HG03280 (cell line): ENCODE measurements at regions not wholly inside any gene's neighbourhood (a gene's known extent, or its start where the extent isn't known, plus 50 kb on each side); places are given as distances from the start of the nearest gene placed in this dataset.

ENCODE experiments used
- ATAC-seq: cut with Tn5 transposase; IDR thresholded peaks from one replicate; pipeline ENCODE4 v1.9.1; 2021; ENCODE audit warnings: mild to moderate bottlenecking, moderate library complexity; ENCODE audit not compliant: unreplicated experiment

DNA sequence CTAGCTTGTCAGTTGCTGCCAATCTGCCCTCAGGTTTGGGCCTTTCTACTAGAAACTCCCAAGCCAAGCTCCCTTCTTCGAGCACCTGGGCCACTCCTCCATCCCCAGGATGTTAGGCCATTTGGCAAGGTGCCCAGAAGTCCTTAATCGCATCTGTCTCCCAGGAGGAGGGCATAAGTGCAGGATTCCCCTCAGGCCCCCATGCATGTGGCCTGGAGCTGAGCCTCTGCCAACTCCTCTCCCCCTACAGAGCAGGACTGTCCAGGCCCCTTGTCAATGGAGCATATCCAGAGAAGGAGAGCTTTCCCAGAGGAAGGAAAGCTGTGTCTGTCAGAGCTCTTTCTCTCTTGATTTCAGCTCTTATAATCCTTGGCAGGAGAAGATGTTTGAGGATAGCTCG, 182.6 kb upstream of the ROPN1 start:
- ATAC-seq = no peak

DNA sequence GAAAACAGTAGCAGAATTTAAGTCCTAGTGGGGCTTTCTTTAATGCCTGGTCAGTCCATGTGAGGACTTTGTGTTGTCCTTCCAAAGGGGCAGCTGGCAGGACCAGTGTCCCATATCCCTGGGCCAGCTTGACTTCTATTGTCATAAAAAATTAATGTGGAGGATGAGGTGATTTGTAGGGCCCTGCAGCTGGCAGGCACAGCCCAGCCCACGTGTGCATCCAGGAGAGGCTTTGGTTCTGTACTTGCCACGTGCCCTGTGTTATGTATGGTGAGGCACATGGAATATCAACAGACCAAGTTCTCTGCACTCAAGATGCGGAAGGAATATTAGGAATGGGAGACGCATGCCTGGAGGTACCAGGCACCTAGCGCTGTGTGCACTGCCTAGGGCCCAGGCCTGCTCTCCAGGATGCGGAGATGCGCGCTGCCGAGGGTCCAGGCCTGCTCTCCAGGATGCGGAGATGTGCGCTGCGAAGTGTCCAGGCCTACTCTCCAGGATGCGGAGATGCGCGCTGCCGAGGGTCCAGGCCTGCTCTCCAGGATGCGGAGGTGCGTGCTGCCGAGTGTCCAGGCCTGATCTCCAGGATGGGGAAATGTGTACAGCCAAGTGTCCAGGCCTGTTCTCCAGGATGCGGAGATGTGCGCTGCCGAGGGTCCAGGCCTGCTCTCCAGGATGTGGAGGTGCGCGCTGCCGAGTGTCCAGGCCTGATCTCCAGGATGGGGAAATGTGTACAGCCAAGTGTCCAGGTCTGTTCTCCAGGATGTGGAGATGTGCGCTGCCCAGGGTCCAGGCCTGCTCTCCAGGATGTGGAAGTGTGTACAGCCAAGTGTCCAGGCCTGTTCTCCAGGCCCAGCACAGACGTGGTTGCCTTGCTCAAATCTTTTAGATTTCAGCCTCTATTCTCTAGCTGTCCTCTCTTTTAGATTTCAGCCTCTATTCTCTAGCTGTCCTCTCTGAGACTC, 183.3 kb upstream of the ROPN1 start:
- no peak for ATAC-seq

DNA sequence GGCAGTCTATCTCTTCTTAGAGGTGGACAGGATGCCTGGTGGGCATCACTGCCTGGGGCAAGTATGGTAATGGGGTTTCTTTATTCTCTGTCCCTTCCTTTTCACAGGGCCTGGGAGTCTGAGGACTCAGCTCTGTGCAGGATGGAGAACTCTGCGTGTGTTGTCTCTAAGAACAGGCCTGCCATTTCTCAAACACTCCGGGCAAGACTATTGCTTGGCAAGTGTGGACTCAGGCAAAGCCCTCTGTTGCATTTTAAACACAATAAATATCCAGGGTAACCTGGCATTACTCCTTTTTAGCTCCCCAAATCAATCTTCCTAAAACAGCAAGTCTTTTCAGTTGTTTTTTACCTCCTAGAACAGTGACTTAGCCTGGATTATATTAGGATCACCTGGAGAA, 185.1 kb upstream of the ROPN1 start:
- ATAC-seq = no peak

DNA sequence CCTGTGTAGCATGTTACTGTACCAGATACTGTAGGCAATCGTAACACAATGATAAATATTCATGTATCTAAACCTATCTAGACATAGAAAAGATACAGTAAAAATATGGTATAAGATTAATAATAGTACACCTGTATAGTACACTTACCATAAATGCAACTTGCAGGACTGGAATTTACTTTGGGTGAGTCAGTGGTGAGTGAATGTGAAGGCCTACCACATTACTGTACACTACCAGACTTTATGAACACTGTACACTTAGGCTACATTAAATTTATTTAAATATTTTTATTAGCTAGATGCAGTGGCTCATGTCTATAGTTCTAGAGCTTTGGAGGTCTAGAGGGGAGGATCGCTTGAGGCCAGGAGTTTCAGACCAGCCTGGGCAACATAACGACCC, 186.6 kb upstream of the ROPN1 start:
- no peak for ATAC-seq

DNA sequence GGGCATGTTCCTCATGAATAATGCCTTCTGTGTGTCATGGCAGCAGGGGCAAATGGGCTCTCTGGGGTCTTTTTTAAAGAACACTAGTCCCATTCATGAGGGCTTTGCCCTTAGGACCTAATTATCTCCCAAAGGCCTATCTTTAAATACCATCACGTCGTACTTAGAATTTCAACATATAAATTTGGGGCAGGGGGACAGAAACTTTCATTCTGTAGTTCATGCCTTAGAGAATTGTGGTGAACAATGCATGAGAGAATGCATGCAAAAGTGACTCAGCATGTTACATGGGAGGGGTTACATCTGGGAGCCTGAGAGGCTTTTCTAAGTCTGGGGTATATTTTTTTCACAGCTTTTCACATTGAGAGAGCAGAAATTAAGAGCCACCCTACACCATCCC, 208.5 kb upstream of the ROPN1 start:
- ATAC-seq = no peak

DNA sequence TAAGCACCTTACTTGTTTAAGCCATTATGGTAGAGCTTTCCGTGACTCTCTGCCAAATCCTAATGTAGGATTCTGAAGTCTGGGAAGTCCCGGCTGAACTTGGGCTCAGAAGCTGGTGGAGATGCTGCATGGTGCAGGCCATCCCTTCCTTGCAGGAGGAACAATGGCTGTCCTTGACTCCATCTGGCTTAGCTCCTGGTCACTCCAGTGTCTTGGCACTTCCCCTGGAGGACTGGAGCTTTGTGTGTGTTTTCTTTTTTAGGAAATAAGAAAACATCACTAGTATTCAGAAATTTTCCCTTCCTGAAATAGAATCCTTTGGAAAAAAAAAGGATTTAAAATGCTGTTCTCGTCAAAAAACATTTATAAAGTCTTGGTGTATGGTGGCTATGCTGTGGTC, 209.3 kb upstream of the ROPN1 start:
- no peak for ATAC-seq

DNA sequence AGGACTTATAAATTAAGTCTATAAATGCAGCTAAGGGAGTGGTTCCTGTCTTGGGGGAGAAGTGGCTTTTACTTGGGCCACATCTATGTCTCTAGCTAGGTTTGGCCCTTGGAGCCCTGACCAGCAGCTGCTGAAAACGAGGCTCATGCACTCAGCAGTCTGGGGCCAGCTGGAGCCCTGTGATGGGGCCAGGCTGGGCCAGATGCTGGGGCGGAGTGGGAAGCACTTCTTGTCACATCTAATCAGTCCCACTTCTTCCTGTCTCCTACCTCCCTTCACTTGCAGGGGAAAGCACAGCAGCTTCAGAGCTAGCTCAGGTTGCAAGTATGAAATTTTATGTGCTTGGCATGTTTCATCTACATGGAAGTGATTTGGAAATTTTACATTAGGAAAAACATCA, 209.9 kb upstream of the ROPN1 start:
- ATAC-seq = no peak

DNA sequence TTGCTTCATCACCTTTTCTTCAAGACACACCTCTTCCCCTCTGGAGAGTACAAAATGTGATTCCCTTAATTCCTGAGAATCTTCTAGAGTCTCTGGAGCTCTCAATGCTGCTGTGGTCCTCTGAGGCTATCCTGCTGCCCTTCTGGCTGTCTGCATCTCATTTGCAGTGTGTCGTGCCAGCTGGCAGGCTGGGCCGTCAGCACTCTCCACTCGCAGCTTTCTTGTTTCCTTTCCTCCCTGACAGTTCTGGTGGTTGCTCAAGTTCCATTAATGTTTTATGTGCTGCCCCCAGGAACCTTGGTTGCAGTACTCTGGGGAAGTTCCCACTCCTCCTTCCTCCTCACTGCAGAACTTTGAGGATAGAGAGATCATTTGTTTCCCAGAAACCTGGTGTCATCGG, 210.8 kb upstream of the ROPN1 start:
- no peak for ATAC-seq

DNA sequence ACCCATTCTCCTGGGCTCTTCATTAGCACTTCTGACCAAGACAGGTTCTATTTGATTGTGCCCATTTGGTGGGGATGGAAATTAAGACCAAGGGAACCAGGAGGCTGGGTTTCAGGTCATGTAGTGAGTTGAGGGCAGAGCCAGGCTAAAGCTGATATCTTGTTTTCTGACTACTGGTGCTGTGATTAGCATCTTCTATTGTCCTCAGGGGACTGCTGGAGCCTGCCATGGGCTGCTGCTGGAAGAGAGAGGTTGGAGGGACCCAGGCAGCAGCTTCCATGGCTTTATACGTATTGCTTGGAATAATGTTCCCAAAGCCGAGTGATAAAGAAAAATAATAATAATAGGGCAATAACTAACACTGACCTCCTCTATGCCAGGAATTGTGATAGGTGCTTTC, 211.4 kb upstream of the ROPN1 start:
- ATAC-seq = no peak

DNA sequence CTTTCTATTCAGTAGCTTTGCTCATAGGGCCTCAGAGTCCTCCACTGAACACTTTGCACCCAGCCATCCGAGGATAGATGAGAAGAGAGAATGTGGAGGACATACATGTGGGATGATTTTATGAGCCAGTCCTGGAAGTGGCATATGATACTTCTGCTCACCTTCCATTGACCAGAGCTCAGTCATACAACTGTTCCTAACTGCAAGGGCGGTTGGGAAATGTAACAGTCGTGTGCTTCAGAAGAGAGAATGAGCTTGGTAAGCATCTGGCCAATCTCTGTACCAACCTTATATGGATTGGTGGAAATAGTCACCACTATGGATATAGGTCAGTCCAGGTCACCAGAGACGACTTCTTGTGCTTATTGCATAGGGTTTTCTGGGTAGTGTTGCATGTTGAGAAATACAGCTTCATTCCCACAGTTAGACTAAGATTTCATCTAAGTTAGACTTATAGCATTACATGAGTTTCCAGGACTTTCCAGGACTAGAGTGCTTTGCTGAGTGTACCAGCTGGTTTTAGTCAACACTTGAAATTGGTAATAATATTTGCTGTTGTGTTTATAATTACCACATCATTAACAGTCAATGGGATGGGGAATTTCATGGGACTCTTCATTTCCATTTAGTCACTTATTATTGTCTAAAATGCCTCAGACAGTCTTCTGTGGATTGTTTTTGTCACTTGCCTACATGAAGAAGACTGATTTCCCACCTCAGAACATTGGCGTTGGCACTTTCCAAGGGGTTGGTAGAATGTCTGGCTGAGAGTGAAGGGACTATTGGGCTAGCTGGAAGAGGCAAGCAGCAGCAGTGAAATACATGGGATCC, 214.5 kb upstream of the ROPN1 start:
- ATAC-seq = no peak

DNA sequence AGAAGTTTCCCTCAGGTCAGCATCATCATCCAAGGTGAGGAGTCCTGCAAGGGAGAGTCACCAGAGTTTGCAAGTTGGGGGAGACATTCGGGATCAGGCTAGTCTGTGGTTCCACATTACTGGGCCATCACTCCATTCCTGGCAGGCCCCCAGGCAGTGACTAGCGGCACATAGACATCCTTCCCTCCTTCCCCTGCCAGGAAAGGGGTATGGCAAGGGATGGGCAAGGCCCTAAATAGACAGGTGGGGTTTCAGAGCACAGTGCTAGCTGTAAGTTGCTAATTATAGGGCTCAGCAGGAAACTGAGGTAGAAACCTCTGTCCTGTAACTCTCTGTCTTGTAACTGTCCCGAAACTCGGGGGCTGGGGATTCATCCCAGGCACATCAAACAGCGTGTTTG, 215.2 kb upstream of the ROPN1 start:
- no peak for ATAC-seq

DNA sequence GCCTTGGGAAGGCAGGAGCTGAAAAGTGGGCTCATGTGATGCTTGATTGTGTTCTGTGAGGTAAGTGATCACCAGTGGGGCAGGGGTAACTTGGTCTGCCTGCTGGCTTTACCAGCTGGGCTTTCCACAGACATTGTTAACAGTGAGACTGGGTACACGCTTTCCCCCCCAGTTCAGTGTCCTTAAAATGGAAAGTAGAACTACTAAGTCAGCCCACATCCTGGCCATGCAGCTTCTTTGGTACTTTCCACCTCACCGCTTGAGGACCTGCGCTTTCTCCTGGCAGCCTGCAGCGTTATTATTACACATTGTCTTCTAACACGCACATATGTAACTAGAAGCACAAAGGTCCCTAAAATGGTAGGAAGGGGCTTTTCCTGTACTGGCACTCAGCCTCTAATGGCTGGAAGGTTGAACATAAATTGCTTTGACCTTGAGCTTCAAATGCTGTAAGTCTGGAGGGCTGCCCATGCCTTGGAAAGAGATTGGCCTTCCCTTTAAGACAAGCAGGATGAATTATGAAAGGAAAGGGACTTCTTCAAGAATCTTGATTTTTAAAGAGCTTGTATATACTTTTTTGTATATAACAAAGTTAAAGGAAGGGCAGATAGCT, 216.1 kb upstream of the ROPN1 start:
- no peak for ATAC-seq

DNA sequence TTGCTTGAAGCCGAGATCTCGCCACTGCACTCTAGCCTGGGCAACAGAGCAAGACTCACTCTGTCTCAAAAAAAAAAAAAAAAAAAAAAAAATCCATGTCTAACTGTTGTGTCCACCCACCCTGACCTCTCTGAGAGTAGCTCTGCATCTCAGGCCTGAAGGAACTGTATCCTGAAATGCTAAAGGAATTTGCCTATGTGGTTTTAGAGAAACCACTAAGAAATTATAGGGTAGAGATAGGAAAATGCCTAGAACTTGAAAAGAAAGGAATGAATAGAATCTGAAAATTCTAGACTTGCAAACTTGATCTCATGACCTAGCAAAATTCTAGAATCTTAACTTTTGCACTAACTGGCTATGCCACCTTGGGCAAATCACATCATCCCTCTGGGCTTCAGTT, 217.5 kb upstream of the ROPN1 start:
- ATAC-seq = no peak

DNA sequence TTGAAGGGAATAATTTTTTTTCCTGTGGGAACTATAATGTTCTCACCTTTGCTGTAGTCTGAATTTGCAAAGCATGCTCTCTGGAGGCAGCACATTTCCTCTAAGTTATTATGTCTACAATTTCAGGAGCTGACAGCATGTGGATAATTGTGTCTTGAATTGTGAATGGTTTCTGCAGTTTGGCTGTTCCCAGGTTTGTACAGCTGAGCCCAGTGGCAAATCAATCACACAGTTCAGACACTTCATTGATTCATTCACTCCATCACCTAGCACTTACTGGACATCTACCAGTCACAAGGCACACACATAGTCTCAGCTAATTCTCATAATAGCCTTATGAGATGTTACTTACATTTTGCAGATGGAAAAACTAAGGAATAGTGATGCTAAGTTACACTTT, 219.0 kb upstream of the ROPN1 start:
- ATAC-seq = no peak

DNA sequence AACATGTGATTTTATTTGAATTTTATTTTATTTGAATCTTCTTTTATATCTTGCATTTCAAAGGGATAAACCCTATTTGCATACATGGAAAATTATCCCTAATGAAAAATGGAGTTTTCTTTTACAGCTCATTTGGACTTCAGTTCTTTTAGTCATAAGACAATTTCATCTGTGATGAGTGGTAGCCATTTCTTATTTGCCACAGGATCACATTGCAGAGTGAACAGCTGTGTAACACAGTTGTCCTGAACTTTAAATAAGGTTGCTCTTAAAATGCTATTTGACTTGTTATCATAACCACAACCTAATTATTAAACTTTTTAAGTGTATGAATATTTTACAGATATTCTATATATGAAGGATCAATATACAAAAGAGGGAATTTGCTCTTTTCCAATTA, 221.7 kb upstream of the ROPN1 start:
- no peak for ATAC-seq

DNA sequence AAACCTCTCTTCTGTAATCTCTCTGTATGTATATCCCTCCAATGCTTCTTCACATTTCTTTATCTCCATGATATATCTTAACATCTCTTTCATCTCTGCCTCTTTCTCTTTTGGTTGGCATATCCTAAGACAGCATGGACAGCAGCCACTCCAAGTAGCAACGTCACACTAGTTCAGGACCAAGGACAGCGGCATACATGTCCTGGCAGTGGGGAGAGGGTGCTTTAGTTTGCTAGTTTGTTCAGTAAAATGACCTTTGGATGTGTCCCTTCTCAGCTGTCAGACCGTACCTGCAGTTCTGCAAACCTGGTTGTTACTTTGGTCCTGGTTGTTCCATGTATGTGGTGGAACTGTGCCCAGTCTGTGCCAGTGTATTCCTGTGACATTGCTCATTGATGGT, 225.6 kb upstream of the ROPN1 start:
- ATAC-seq = no peak

DNA sequence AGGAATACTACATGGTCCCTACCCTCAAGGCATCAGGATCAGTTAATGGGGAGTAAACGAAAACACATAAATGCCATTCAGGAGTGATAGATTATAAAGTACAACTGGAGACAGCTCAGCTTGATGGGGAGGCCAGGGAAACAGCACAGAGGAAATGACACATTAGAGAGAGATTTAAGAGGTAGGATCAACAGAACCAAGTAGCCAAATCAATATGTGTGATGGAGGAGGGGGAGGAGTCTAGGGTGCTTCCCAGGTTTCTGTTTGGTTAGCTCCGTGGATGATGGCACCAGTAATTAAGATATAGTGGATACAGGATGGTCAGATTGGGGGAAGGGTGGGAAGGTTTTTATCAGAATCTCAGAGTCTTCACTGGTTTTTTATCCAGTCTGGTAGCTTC, 229.5 kb upstream of the ROPN1 start:
- ATAC-seq = no peak

DNA sequence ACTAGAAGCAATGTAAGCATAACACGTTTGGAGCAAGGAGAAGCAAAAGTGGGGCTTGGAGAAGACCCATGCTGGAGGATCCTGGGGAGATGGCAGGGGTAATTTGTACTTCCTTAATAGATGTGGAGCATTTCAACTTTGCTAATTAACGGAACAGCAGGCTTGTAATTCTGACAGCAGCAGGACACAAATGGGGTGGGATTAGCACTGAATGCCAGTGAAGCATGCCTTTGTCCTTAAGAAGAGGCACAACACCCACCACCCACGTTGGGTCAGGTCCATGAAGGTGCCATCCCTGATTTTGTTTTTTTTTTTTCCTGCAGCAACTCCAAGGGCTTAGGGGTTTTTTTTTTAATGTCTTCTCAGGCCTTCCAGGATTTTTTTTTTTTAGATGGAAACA, 231.9 kb upstream of the ROPN1 start:
- ATAC-seq = no peak

DNA sequence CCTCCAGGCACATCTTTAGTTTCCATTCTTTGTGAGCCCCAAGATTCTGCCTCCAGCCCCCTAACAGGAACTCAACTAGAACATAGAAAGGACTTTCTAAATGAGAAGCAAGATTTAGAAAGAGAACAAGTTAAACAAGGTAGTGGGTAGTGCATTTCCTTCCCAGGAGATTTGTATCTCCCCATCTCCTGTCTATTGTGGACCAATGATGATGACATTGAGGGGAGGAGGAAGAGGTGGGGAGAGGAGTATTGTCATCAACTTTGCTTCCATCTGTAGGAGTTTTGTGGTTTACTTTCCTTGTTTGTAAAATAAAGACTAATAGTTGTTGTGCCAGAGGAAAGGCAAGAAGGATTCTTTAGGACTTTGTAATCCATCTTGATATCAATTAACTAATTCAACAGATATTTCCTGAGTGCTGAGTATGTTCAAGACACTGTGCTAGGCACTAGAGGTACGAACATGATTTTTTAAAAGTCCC, 235.3 kb upstream of the ROPN1 start:
- ATAC-seq = no peak

DNA sequence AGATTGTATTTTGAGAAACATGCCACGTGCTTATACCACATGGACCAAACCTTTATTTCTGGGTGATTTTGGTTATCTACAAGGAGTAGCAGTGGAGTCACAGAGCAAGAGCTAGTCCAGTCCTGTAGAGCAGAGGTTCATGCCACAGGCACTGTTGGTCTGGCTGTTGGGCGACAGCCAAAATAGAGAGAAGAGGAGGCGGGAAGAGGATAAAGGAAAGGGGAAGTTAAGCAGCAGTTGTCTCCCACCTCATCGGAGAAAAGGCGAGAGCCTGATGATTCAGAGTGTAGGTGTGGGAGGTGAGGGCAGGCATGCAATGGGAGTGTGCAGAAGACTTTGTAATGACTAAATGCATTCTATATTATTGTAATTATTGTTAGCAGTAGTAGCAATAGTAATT, 237.5 kb upstream of the ROPN1 start:
- no peak for ATAC-seq

DNA sequence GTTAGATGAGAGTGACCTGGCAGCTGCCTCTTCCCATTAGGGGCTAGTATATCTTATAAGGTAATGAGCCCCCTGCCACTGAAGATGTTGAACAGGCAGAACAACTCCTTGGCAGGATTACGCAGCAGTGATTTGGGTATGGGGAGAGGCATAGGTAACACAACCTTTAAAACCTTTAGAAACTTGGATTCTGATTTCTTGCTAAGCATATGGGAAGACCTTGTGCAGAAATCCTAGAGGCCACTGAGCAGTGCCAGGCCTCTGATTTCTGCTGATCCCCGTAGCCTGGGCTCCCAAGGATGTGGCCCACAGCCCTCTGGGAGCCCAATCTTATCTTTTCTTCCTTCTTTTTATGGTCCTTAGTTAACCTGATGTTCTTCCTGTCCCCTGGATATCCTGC, 237.9 kb upstream of the ROPN1 start:
- ATAC-seq = no peak

DNA sequence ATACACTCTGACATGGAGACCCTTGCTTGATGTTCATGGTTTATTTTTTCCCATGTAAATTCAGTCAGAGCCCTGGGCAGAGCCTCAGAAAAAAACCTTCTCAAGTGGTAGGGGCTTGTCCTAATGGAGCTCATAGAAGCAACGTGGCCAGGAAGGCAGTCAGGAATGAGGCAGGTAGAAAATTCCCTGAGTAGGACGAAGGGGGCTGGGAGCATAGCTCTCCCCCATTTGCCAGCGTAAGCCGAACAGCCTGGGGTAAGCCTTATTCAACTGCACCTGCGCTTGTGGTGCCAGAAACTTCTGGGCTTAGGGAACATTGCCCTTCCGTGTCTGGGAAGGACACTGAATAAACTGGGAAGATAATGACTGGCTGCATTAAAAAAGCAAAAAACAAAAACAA, 238.5 kb upstream of the ROPN1 start:
- no peak for ATAC-seq
